ENCODE measurements at regions not wholly inside any gene's neighbourhood (a gene's known extent, or its start where the extent isn't known, plus 50 kb on each side); places are given as distances from the start of the nearest gene placed in this dataset.

DNA sequence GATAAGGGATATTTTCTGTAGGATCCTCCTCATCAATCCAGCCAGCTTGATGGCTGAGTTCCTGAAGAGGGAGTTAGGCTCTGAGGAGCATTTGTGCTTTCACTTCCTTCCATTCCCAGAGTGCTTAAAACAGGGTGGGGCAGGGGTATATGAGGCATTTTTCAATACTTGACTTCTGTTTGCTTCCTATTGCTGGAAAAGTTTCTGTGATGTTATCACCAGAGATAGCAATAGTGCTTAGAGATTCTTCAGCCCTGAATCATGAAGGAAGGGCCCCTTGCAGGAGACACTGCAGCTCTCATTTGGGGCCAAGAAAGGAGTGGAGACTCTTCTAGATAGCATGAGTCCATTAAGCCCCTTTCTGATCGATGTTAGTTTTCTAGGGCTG is 166.7 kb upstream of the RPS6KA3 start:
- DNase-seq (ENCODE audit: low read depth in 2 of 2): no peak

DNA sequence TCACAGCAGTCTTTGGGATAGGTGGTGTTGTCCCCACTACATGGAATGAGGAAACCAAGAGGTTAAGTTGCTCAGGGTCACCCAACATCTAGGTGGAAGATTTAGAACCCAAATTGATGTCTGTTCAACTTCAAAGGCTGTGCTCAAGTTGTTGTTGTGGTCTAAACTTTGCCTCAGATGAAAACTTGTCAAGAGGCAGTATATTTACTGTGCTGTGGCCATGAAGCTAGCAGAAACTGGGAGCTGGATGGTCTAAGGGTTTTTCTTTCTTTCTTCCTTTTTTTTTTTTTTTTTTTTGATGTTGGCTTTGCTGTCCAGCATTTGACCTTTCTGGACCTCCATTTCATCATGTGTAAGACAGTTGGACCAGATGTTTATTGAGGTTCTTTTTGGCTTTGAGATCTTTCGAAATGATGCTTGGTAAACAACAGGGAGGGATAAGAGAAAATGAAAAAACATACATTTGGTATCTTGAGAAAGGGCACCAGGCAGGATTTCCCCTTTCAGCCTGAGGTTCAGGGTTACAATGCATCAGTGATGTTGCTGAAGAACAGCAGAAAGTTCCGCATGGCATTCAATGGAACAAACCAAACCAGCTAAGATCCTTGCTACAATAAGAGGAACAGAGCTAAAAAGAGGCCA is 166.2 kb upstream of the RPS6KA3 start:
- DNase-seq (ENCODE audit: low read depth in 2 of 2): no peak

DNA sequence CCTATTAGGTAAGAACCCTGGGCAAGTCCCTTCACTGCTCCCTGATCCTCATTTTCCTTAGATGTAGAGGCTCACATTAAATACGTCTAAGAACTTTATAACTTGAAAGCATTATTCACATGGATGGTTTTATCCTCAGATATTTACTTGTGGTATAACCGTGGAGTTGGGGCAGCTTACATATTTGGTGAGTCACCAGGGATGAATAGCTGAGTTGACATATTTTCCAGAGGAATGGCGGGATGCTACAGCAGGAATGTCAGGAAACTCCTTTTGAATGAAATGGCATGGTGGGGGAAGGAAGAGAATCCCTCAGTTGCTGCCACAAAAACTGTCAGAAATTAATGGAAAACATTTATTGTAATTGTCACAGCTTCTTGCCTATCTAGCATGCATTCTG is 165.3 kb upstream of the RPS6KA3 start:
- DNase-seq (ENCODE audit: low read depth in 2 of 2): peak in 1 of 2 donors; percentile 4

DNA sequence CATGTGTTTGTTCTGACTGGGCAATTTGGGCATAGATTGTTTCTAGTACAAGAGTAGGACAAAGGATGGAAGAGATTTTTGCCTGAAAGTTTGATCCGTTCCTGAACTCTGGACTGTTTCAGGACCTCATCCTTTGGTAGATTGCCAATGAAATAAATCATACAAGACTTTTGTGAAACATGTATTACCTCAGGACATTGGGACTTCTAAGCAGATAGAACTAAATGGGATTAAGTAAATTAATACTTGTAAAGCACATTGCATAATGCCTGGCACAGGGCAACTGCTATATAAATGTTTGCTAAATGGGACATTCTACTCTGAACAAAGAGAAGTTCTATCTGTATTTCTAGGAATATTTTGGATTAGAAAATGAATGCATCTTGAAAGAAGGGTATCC is 164.8 kb upstream of the RPS6KA3 start:
- DNase-seq (ENCODE audit: low read depth in 2 of 2): no peak

DNA sequence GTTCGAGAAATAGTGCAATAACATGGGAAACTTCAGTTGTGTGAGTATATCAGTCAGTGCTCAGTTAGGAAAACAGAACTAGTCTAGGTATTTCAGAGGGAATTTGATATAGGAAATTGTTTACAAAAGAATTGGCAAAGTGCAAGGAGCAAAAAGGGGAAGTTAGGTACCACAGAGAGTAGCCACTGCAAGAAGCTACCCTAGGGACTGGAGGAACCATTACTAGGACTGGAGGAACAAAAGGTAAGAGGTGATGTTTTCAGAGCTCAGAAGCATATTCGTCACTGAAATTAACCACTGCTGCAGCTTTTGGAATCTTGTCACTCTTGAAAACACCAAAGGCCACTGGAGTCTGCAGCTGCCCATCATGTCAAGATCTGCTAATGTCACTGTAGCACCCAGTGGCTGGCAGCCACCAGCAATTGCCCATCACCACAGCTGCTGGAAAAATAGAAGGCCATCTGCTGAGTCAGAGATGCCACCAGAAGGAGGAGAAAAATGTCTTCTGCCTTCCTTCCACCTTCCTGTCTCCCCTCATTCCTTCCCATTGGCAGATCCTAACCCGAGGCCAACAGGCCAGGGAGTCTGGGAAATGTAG is 160.6 kb upstream of the RPS6KA3 start:
- DNase-seq (ENCODE audit: low read depth in 2 of 2): no peak

DNA sequence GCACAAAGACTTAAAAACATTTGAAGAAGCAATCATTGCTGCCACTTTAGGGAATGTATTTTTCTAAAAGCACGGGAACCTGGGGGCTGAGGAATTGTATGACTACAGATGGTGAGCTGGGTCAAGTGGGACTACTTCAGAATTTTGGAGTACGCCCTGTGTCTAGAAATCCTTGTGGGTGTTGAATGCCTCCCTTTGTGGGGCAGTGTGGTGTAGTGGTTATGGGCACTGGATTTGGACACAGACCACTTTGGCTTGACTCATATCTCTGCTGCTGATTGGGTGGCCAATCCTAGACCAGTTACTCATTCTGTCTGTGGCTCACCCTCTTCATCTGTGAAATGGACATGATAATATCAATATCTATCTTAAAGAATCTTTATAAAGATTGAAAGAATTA is 155.0 kb upstream of the RPS6KA3 start:
- no peak for DNase-seq (ENCODE audit: low read depth in 2 of 2)

DNA sequence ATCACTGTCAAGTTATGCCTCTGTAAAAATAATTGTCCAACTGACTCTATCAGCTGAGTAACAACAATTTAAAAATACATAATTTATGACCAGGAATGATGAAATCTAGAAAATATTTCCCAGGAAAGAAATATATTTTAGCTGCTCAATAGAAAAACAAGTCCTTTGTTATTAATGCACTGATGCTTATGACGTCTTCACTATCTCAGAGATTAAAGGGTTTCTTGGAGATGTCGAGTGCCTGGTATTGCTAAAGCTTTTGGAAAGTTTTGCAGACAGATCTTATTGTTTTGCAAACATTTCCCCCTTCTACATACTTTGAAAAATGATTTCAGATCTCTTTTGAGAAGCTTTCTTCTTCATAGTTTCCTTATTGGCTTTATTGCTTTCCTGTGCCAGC is 154.6 kb upstream of the RPS6KA3 start:
- no peak for DNase-seq (ENCODE audit: low read depth in 2 of 2)

DNA sequence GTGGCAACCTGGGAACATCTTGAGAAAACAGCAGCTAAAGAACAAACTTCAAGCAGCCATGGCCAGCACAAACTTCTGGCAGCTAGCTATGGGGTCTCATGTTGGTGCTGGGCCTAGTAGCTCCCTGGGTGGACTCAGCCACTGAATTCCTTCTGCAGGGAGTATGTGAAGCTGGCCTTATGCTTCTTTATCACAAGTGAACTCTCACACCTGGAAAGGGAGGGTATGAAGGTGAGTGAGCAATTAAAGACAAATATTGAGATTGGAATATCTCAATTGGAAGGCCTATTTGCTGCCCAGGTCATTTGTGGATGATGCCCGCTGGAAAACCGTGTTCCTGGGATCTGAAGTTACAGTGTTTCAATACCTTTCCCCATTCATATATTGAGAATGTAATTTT is 153.3 kb upstream of the RPS6KA3 start:
- no peak for DNase-seq (ENCODE audit: low read depth in 2 of 2)

DNA sequence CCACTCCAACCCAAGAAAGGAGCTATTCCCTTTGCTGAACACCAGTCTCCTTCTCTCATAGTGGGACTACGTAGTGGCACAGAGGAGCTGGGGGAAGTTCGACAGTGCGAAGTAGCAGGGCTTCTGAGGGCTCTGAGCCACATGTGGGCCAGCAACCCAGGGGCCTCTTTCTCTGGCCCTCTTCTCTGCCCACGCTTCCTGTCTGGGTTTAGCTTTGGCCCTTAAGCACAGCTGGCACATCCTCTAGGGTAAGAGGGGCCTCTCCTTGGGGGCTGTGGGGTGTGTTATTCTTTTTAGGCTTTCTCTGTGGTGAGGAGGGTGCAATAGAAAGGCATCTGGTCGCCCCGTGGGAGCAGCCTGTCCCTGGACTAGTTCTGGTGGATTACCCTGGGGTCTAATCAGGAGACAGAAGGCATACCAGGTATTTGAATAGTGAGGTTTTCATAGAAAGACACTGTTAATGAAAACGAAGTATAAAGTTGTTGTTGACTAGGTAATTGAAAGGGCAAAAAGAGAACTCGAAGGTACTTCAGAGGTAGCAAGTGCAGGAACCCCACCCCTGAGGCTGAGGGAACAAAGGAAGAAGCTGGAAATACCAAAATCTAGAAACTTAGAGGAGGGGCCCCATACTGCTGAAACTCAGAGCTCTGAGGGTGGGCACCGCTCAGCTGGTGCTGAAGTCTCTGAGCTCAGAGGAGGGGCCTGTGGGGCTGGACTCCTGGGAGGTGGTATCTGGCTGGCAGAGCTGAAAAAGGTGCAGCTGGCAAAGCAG is 151.9 kb upstream of the RPS6KA3 start:
- DNase-seq (ENCODE audit: low read depth in 2 of 2): no peak

DNA sequence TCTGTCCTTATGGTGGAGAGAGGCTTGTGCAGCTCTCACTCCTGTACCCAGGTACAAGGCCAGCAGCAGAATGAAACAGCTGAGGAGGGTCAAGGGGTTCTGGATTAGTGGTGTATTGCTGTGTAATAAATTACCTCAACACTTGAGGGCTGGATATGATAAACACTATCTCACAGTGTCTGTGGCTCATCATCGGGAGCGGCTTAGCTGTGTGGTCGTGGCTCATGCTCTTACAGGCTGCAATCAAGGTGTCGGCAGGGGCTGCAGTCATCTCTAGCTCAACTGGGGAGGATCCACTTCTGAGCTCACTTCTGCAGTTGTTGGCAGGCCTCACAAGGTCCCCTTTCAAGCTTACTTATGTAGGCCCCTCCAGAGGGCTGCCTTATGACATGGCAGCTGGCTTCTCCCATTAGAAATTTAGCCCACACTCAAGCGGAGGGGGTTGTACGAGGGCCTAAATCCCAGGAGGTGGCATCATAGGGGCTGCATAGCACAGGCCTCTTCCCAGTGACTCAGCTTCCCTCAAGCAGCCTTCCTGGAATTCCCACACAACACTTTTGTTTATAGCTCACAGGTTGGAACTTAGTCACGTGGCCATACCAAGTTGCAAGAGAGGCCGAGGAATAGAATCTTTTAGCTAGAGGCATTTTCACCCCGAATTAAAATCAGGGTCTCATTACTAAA is 148.2 kb upstream of the RPS6KA3 start:
- DNase-seq (ENCODE audit: low read depth in 2 of 2): no peak

DNA sequence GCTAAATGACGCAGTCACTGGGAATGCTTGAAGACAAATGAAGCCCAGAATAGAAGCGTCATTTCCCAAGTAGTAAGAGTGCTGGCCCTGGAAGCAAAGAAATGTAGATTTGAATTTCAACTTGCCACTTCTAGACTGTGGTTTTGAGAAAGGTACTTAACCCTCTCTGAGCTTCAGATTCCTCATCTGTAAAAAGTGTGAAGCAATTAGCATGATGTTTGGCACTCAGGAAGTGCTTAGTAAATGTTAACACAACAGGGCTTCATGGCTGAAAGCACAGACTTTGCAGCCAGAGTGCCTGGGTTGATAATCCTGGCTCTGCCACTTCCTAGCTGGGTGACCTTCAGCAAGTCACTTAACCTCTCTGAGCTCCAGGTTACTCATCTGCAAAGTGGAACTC is 147.4 kb upstream of the RPS6KA3 start:
- no peak for DNase-seq (ENCODE audit: low read depth in 2 of 2)

DNA sequence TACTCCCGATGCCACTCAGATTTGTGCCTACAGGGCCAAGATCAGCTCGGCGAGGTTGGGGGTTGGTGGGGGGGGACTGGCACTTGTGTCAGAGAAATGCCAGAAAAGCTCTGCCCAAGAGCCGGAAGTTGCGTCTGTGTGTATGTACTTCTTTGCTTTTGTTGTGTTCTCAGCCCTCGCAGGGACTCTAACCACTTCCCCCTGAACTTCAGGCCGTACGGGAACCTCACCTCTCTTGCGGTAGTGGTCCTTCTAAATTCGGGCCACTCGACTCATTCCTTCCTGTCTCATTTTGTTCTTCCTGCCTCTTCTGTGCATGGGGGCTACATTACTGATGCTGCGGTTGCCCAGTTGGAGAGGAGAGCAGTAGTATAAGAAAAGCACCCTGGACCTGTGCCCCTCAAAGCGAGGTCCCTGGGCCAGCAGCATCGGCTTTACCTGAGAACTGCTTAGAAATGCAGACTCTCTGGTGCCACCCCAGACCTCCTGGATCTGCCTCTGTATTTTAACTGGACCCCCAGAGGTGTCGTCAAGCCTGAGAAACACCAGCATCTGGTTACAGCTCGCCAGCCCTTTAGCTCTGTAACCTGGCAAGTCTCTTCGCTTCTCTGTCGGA is 146.3 kb upstream of the RPS6KA3 start:
- no peak for DNase-seq (ENCODE audit: low read depth in 2 of 2)

DNA sequence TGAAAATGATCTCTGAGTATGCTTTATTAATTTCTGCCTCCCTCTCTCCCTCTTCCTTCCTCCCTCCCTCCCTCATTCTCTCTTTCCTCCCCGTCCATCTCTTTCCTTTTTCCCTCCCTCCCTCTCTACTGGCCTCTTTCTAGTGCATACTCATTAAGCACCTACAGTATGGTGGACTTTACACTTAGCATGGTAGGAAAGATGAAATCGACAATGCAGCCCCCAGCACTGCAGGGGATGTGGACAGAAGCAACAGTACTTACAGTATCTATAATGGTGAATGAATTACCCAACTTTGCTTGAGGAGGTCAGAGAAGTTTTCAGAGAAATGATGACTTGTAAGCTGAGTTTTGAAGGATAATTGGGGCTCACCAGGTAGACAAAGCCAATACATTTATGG is 143.8 kb upstream of the RPS6KA3 start:
- DNase-seq (ENCODE audit: low read depth in 2 of 2): no peak

DNA sequence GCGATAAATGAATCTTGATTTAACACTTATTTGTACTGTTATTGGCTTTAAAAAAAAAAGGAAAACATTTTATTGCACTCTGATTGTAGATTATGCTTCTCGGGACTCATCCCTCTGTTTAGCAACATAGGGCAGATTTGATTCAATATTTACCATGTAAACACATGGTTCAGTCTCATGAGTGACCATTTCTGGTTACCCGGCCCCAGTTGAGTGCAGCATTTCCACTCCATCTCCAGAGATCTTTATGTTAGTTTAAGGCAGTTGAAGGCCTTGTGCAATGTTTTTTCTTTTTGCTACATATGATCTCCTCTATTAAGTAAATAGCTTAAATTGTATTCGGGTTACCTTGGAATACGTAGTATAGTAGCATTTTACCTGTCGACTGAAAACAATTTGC is 143.3 kb upstream of the RPS6KA3 start:
- DNase-seq (ENCODE audit: low read depth in 2 of 2): no peak

DNA sequence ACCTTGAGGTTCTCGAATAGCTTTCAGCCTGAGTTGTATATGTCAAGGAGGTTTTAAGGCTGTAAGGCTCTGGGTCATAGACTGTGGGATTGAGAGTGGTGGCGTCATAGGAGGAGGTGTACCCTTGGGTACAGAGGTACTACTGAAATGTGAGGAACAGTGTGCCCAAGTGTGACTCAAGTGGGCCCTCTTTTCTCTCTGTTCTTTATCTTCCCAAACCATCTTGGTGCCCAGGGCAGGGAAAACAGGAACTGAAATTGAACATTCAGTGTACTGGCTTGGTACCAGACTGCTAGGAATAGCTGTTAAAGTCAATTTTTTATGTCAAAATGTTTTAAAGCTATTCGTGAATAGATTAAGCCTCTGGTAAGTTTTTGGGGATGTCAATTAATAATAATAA is 136.2 kb upstream of the RPS6KA3 start:
- DNase-seq (ENCODE audit: low read depth in 2 of 2): no peak

DNA sequence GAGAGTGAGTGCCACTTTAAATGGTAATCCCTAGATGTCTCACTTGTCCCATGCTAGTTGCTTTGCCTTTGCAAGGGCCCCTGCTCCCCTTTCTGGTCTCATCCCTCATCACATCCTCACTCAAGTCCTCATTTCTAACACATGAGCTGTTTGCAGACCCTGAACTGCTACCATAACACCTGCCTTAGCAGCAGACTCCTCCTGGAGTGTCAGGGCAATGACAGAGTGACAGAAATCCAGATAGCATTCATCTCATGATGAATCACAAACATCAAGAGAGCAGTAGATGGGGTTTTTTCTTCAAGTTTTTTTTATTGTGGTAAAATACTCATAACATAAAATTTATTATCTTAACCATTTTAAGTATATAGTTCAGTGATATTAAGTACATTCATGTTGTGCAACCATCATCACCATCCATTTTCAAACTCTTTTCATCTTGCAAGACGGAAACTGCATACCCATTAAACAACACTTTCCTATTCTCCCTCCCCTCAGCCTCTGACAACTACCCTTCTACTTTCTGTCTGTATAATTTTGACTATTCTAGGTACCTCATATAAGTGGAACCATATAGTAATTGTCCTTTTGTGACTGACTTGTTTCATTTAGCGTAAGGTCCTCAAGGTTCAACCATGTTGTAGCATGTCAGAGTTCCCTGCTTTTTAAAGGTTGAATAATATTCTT is 133.2 kb upstream of the RPS6KA3 start:
- no peak for DNase-seq (ENCODE audit: low read depth in 2 of 2)

DNA sequence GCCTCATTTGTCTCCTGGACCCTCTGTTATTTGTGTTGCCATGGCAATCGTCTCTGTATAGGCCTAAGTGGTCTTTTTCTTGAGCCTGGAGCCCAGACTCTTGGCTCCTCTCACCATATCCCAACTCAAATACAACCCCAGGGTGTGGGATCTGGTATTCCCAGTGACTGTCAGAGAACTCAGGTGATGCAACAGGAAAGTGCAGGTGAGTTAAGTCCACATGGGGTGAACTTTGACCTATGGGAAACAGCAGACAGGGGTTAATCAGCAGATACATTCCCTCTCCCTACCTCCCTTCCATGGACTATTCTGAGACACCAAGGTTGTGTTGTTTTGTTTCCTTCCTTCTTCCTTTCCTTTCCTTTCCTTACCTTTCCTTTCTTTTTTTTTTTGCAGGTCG is 130.9 kb upstream of the RPS6KA3 start:
- no peak for DNase-seq (ENCODE audit: low read depth in 2 of 2)

DNA sequence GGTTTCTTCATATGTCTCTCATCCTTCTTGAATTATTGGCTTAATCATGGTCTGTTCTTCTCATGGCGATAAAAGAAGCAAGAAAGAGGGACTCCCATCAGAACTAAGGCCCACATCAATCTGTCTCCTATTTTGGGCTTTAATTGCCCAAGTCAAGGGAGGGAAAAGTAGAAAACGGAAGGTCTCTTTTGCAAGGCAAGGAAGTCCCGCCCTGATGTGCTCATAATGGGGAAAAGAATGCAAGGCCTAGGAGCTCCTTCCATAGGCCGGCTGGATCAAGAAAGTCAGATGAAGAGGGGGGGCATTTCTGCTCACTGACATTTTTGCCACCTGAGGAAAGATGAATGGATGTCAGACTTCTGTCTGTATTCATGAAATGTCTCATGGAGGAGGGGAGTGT is 127.7 kb upstream of the RPS6KA3 start:
- DNase-seq (ENCODE audit: low read depth in 2 of 2): no peak

DNA sequence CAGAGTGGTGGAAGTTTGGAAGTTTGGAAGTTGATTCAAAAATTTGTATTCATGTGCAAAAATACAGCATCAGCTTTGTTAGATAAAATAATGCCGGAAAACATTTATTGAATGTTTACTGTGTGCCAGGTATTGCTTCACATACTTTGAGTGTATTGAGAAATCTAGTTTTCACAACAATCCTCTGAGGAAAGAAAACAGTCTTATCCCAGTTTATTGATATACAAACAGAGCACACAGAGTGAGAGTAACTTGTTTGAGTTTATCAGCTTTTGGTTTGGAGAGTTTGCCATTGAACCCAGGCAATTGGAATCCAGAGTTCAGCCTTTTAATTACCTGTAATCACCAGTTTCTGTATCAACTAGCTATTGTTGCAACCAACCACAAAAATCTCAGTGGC is 127.2 kb upstream of the RPS6KA3 start:
- no peak for DNase-seq (ENCODE audit: low read depth in 2 of 2)

DNA sequence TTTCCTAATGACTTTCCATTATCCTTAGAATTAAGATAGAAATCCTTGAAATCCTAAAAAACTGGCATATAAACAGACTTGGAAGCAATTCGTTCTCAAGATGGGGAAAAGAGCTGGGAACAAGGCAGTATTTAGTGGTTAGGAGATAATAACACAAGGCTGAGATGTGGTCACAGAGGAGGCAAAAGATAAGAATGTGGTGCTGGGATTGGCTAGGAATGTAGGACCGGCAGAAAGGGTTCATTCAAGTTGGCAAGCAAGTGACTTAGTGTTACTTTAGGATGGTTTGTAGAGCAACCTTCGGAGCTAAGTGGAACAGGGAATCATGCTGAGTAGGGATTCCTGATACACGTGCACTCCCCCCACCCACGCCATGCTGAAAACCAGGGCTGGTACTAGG is 121.9 kb upstream of the RPS6KA3 start:
- DNase-seq (ENCODE audit: low read depth in 2 of 2): no peak

DNA sequence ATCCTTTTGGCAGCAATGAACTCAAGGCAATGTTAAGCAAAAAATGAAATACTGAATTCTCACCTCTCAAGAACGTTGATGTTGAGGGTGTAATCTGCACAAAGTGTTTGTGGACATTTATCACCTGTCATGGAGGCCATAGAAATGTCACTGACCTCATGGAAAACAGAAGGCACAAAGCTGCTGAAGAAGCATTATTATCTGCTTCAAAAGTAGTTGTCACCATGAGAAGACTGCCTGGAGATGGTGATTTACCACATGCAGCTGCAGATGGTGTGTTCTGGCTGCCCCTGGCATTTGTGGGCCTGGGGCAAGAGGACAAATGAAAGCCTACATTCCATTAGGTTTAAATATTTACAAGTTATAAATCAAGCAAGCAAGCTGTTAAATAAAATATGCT is 116.8 kb upstream of the RPS6KA3 start:
- no peak for DNase-seq (ENCODE audit: low read depth in 2 of 2)

Measured in dermis microvascular lymphatic vessel endothelial cell (primary cell).